Left renal pelvis (tissue), 4 donors: ENCODE measurements at regions not wholly inside any gene's neighbourhood (a gene's known extent, or its start where the extent isn't known, plus 50 kb on each side); places are given as distances from the start of the nearest gene placed in this dataset.

Experiments
- DNase-seq, 4 donors: peaks; one replicate each; pipeline ENCODE4 v3.0.0-alpha.2; 2013; ENCODE audit warnings: low read depth in 4 of 4, low spot score in 3 of 4

DNA sequence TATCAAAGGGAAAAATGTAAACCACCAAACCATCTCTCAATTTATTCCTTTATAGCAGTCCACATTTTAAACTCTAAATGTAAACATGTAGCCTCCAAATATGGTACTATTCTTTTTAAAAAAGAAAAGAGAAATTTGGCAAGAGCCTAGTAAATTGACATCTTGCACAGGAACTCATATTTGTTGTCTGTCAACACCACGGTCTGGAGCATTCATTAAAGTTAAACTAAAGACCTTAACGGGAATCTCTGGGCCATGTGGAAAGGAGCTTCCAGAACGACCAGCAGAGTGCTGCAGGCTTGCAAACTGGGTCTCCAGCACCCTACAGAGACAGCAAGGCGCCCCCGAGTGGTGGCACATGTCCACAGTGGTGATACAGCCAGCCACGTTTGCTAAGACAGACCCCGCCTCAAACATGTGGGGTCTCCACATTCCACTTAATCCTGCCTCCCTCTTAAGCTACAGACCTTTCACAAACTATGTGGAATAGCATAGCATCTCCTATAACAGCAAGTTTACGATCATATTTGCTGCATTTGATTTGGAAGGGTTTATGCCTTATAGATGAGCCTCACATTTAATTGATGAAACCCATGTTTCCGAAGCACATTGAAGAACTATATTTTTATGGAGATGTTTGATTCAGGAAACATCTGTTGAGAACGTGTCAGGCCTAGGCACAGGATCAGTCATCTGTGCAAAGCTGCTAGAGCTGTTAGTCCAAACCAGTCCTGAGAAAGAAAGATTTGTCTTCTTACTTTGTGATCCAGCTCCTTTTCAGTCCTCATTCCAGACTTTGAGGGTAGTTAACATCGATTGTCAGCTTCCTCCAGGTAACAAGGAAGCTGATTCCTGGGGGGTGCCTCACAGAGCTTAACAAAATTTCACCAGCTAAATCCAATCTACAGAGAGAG is 96.4 kb upstream of the BACE2 start:
- DNase-seq = no peak

GRCh38 chr21:41073558-41073957 is 94.4 kb upstream of the BACE2 start:
- no peak for DNase-seq

DNA sequence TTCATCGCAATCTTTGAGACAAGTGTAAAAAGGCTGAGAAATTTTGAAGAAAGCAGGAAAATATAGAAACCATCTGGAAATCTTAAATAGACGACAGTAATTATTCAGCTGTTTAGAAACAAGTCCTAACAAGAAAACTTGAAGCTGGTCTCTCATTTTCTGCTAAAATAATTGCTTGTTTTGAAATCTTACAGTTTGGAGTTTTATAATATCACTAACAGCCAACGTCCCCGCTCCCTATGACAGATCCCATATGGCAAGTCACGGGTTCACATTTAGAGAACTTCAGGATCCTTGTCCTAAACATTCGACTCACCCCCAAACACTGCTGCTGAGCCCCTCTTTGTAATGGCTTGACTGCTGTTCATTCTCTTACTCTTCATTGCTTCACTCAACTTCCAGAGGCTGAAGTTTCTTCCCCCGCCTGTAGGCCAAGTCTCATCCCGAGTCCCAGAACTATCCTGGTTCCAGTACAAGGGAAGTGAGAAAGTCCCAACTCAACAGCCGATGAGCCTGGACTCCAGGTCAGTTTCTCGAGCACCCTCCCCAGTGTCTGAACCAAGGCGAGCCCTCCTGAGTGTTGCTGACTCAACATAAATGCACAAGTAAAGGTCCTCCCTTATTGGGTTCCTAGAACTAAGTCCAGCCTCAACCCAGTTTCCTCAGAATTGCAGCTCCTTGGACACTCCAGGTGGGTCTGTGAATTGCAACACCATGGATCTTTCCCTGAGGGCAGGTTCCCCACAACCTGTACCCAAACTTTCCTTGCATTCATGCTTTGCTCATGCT is 93.4 kb upstream of the BACE2 start:
- DNase-seq = no peak

GRCh38 chr21:41075656-41076055 is 92.3 kb upstream of the BACE2 start:
- no peak for DNase-seq

DNA sequence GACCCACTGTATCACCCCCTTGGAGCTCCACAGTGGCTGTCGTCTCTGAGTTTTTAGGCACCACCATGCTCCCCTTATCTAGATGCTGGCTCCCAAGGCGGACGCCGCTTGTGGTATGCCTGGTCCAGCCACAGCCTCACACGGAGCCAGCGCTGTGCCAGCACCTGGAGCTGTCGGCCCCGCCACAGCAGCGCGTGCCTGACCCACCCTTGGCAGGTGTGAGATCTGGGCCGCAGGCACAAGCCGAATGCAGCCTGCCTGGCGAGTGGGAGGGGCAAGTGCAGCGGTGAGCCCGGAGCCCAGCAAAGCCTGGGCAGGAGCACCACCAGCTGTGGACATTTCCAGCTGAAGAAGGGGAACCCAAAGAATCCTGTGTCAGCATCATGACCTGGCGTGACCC is 91.9 kb upstream of the BACE2 start:
- no peak for DNase-seq

- no peak for DNase-seq
Measured at GRCh38 chr21:41079159-41079558, 88.8 kb upstream of the BACE2 start.

- DNase-seq = no peak
Measured at GRCh38 chr21:41080485-41081121, 87.4 kb upstream of the BACE2 start.

- DNase-seq = no peak
Measured at GRCh38 chr21:41086569-41086968, 81.4 kb upstream of the BACE2 start.

DNA sequence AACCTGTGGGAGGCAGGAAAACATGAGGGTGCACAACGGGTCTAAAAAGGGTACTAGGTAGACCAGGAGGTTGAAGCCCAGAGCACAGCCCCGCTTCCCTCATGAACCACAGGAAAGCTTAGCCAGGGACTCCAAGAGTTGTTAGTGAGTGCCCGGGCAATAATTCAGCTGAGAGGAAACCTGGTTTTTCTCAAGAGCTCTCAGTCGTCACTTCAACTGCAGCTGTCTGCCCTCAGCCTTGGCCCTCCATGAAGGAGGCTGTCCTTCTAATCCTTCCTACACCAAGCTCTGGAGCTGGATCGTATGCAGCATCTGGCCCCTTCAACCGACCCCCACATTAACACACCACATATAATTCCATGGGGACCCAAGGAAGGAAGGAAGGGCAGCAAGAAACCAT is 77.0 kb upstream of the BACE2 start:
- no peak for DNase-seq

DNA sequence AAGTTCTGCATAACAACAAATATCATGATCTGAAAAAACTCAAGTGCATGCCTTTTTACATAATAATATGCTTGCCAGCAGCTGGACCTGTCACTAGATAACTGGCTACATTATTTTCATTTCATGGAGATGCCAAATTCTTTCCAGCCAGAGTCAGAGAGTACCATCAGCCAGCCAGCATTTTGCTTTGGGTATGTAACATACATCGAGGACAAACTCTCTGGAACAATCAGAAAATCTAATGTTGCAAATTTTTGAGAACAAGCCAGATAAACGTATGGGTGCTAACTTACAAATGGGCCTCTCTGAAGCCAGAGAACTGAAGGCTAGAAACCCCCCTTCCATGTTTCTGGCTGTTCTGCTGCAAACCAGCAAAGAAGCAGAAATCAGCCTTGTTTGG is 76.3 kb upstream of the BACE2 start:
- no peak for DNase-seq

DNA sequence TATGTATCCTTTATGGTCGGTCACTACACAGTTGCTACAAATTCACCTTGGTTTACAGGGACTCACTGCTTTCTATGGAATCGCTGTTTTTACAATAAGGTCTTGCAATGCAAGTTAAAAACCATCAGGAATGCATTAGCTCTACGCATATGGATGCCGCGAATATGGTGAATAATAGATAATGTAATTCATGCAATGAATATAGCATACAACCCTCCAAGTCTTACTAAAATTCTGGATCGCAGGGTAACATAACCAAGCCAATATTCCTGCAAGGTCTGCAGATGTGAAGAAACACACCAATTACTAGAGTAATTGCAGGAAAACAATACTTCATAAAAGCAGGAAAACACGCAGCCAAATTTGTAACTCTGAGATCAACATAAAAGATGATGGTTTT is 75.6 kb upstream of the BACE2 start:
- DNase-seq = no peak

- no peak for DNase-seq
Measured at GRCh38 chr21:41095983-41096382, 72.0 kb upstream of the BACE2 start.

DNA sequence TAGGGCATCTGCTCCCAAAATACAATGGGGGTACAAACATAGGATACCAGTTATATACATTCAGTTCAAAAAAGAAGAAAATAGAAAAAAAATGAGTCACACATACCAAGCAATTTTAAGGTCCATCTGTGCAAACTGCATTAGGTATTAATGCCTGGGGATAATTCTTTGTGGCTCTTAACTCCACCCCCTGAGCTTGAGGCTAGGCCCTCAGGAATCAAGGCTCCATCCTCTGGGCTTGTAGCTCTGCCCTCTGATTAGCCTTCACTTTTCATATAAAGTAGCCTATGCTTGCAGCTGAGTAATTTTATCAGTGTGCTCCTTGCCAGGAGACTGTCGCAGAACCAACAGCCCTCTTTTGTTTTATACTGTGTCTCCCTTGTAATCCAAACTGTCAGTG is 69.9 kb upstream of the BACE2 start:
- no peak for DNase-seq

GRCh38 chr21:41098481-41099042 is 69.4 kb upstream of the BACE2 start:
- no peak for DNase-seq

- DNase-seq = no peak
Measured at GRCh38 chr21:41100826-41101550, 67.0 kb upstream of the BACE2 start.

- no peak for DNase-seq
Measured at GRCh38 chr21:41102281-41102680, 65.7 kb upstream of the BACE2 start.

- DNase-seq = no peak
Measured at GRCh38 chr21:41107602-41108001, 60.4 kb upstream of the BACE2 start.

GRCh38 chr21:41108668-41109585 is 59.0 kb upstream of the BACE2 start:
- no peak for DNase-seq

GRCh38 chr21:41110161-41110560 is 57.8 kb upstream of the BACE2 start:
- DNase-seq = no peak
